SK-N-SH treated with all-trans-retinoic acid at 6 μM for 48 hours (cell line): ENCODE measurements at regions not wholly inside any gene's neighbourhood (a gene's known extent, or its start where the extent isn't known, plus 50 kb on each side); places are given as distances from the start of the nearest gene placed in this dataset.

ENCODE experiments used
- ARNTL ChIP-seq: fragments of 450-650 bp; formaldehyde crosslinking; IDR thresholded peaks from 2 replicates; pipeline ENCODE4 v1.5.0; 2020; ENCODE audit warnings: low read depth, mild to moderate bottlenecking, moderate library complexity, borderline replicate concordance
- BACH2 ChIP-seq: fragments of 250-450 bp; sonication (Bioruptor Pico); IDR thresholded peaks from 2 replicates; pipeline ENCODE4 v1.9.0; 2021; ENCODE audit warnings: mild to moderate bottlenecking, borderline replicate concordance
- PATZ1 ChIP-seq: fragments of 250-450 bp; sonication (Bioruptor Pico); IDR thresholded peaks from 2 replicates; pipeline ENCODE4 v1.8.0; 2020; ENCODE audit warnings: mild to moderate bottlenecking, moderate library complexity, borderline replicate concordance
- RARB ChIP-seq: fragments of 250-450 bp; sonication (Bioruptor Pico); IDR thresholded peaks from 2 replicates; pipeline ENCODE4 v1.8.0; 2021; ENCODE audit warnings: mild to moderate bottlenecking, moderate library complexity
- ZFP30 ChIP-seq: fragments of 450-650 bp; formaldehyde crosslinking; IDR thresholded peaks from 2 replicates; pipeline ENCODE4 v1.5.0; 2022; ENCODE audit warnings: mild to moderate bottlenecking, moderate library complexity

DNA sequence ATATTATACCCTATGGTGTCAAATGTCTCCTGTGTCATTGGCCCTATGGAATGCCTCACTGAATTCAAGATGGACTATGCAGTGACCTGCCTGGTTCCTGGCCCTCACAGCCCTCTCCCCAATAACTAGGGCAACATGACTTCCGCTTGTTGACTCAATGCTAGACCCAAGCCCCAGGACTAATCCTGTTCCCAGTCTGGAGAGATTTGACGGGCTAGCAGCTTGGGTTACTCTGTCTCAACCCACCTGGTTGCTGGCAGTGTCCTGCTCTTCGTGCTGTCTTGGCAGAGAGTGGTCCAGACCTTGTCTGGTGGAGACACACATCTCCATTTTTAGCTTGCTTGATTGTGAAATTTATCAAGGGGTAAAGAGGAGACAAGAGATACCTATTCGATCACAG lies 135.8 kb upstream of the HES1 start:
- TF ChIP-seq RARB (CRISPR knock-in tag) (no peak), BACH2 (no peak), ARNTL (CRISPR knock-in tag) (no peak), PATZ1 (CRISPR knock-in tag) (no peak), ZFP30 (CRISPR knock-in tag) (no peak)
